22Rv1 (cell line): ENCODE measurements at regions not wholly inside any gene's neighbourhood (a gene's known extent, or its start where the extent isn't known, plus 50 kb on each side); places are given as distances from the start of the nearest gene placed in this dataset.

Experiments used
- ZFX ChIP-seq: fragments of 450-650 bp; IDR thresholded peaks from 2 replicates; pipeline ENCODE4 v1.6.1; 2017; ENCODE audit warnings: antibody characterized with exemption, borderline replicate concordance
- TF ChIP-seq, protein P1 (sequence below): fragments of 450-650 bp; IDR thresholded peaks from 2 replicates; pipeline ENCODE4 v1.5.1; 2017; ENCODE audit warnings: mild to moderate bottlenecking

DNA sequence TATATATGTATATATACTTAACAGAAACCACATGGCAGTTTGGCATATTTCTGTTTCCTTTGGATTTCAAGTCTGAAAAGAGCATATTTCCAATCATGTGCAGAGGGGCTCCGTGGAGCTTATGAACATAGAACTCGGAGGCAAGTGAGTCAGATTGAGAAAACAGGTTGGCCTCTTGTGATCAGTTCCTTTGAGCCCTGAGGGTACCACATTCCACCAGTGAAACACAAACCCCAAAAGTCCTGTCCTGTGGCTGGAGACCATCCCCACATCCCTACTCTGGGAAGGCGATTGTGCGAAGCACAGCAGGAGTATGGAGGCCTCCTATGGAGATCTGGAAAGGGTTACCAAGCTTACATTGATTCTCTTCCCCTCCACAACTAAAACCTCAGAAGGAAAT, 196.7 kb upstream of the TMEM72 start:
- TF ChIP-seq, protein P1, sequence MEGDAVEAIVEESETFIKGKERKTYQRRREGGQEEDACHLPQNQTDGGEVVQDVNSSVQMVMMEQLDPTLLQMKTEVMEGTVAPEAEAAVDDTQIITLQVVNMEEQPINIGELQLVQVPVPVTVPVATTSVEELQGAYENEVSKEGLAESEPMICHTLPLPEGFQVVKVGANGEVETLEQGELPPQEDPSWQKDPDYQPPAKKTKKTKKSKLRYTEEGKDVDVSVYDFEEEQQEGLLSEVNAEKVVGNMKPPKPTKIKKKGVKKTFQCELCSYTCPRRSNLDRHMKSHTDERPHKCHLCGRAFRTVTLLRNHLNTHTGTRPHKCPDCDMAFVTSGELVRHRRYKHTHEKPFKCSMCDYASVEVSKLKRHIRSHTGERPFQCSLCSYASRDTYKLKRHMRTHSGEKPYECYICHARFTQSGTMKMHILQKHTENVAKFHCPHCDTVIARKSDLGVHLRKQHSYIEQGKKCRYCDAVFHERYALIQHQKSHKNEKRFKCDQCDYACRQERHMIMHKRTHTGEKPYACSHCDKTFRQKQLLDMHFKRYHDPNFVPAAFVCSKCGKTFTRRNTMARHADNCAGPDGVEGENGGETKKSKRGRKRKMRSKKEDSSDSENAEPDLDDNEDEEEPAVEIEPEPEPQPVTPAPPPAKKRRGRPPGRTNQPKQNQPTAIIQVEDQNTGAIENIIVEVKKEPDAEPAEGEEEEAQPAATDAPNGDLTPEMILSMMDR = no peak
- no peak for TF ChIP-seq ZFX
